Sigmoid colon (tissue), 6 donors: ENCODE measurements at regions not wholly inside any gene's neighbourhood (a gene's known extent, or its start where the extent isn't known, plus 50 kb on each side); places are given as distances from the start of the nearest gene placed in this dataset.
A peak's percentile ranks its signal among the peaks of the same experiment; 100 is the strongest.

Experiments used
- DNase-seq: peaks from one replicate; pipeline ENCODE4 v3.0.0-alpha.2; 2019
- H3K27ac ChIP-seq, 4 donors: fragments of 200-600 bp; sonication (generic); one replicate each; pipeline ENCODE4 v1.5.1; 2016 to 2019; ENCODE audit warnings: mild to moderate bottlenecking in 1 of 4
- H3K27me3 ChIP-seq, 3 donors: fragments of 200-600 bp; sonication (generic); one replicate each; pipeline ENCODE4 v1.5.1; 2019; ENCODE audit warnings: mild to moderate bottlenecking in 1 of 3
- H3K36me3 ChIP-seq, 4 donors: fragments of 200-600 bp; sonication (generic); one replicate each; pipeline ENCODE4 v1.5.1; 2016 to 2019
- H3K4me1 ChIP-seq, 4 donors: fragments of 200-600 bp; sonication (generic); one replicate each; pipeline ENCODE4 v1.5.1; 2017 to 2019
- H3K4me3 ChIP-seq, 4 donors: fragments of 200-600 bp; sonication (generic); one replicate each; pipeline ENCODE4 v1.5.1; 2017 to 2019; ENCODE audit warnings: mild to moderate bottlenecking in 2 of 4, moderate library complexity in 1 of 4
- H3K9me3 ChIP-seq, 4 donors: fragments of 200-600 bp in 3 of 4; sonication (generic) in 3 of 4; one replicate each; pipeline versions ENCODE4 v1.5.1 to v1.6.1; 2013 to 2019
- EP300 ChIP-seq, 4 donors: sonication (generic); formaldehyde crosslinking; IDR thresholded peaks; one replicate each; pipeline ENCODE4 v1.6.1; 2017; ENCODE audit warnings: antibody characterized with exemption in 4 of 4
- POLR2A ChIP-seq, 2 donors: fragments of 450-650 bp; IDR thresholded peaks; one replicate each; pipeline ENCODE4 v1.6.1; 2016; ENCODE audit warnings: antibody characterized with exemption in 2 of 2, mild to moderate bottlenecking in 2 of 2, moderate library complexity in 2 of 2
- POLR2AphosphoS5 ChIP-seq, 4 donors: sonication (generic); formaldehyde crosslinking; IDR thresholded peaks; one replicate each; pipeline ENCODE4 v1.6.1; 2017; ENCODE audit warnings: antibody characterized with exemption in 4 of 4
- WGBS, 2 donors: extraction: QIAGEN DNeasy Blood & Tissue Kit; methylation state at CpG; one replicate each; pipeline ENCODE4 v1.1.7; 2013; 5-methylcytosine and 5-hydroxymethylcytosine counted together
- intact Hi-C: fragments of 100-400 bp; cut with DNase I; formaldehyde crosslinking; loops from one replicate; pipeline ENCODE4 v1.15.1; 2023
- TF ChIP-seq, protein P1 (sequence below), 4 experiments: fragments of 450-650 bp in 3 of 4; fragments of 200-600 bp in 1 of 4; IDR thresholded peaks; one replicate each; pipeline ENCODE4 v1.5.1; 2016 to 2019; ENCODE audit warnings: antibody characterized with exemption in 4 of 4, mild to moderate bottlenecking in 3 of 4, moderate library complexity in 2 of 4
- donor health status: healthy with polysubstance abuse.
- donor health status: healthy.

DNA sequence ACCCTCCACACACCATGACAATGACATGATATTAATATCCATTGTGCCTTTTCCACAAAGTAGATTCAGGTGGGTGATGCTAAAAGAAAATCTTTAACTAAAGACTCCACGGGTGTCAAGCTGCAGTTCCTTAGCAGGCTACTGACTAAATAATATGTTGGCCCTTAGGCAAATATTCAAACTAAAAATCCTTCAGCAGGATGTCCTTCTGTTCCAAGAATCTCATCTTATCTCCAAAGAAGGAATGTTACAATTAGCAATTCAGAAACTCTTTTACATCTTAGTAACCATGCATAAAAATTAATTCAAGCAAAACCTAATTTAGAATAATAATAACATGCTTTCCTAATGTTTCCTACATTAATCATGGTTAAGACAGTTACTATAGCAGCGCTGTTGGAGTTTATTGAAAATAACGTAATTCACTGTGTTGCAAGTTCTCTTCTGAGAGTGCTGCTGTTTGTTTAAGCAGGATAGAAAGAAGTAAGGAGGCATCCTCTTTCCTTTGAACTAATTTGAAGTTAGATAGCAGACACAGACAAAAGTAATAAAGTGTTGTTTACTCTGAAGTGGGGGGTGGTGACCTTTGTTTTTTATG is 414.8 kb upstream of the CDH4 start:
- intact Hi-C loops = no loop called here
- WGBS, 2 donors = 25 to 50% methylated on average over 3 of the region's 3 CpGs
- H3K36me3 ChIP-seq = no peaks in the 10 kb centered on the region
- H3K4me1 ChIP-seq = no peaks in the 10 kb centered on the region
- H3K9me3 ChIP-seq = no peaks in the 10 kb centered on the region
- no peak for DNase-seq
- no peak overlapping the region for H3K4me3 ChIP-seq
- H3K27ac ChIP-seq = peak overlapping the region in 1 of 4 donors; percentile 27
- H3K27me3 ChIP-seq = no peaks in the 10 kb centered on the region
- TF ChIP-seq EP300 (IDR thresholded peaks at IDR 0.05) (no peak), POLR2AphosphoS5 (IDR thresholded peaks at IDR 0.05) (no peak)
- TF ChIP-seq, protein P1, sequence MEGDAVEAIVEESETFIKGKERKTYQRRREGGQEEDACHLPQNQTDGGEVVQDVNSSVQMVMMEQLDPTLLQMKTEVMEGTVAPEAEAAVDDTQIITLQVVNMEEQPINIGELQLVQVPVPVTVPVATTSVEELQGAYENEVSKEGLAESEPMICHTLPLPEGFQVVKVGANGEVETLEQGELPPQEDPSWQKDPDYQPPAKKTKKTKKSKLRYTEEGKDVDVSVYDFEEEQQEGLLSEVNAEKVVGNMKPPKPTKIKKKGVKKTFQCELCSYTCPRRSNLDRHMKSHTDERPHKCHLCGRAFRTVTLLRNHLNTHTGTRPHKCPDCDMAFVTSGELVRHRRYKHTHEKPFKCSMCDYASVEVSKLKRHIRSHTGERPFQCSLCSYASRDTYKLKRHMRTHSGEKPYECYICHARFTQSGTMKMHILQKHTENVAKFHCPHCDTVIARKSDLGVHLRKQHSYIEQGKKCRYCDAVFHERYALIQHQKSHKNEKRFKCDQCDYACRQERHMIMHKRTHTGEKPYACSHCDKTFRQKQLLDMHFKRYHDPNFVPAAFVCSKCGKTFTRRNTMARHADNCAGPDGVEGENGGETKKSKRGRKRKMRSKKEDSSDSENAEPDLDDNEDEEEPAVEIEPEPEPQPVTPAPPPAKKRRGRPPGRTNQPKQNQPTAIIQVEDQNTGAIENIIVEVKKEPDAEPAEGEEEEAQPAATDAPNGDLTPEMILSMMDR (IDR thresholded peaks at IDR 0.05) = no peak

DNA sequence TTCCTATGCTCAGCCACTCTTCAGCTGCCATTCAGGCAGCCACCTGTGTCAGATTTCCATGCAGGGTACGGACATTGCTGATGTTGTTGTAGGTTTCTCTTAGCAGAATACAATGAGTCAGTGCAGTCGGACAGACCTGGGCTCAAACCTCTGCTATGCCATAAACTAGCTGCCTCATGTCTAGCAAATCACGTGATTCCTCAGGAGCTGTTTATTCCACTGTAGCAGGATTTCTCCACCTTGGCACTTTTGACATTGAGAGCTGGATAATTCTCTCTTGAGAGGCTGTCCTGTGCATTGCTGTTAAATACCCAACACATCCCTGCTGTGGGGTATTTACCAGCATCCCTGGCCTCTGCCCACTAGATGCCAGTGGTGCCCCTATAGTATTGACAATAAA is 413.8 kb upstream of the CDH4 start:
- H3K27ac ChIP-seq = peak overlapping the region in 1 of 4 donors; percentile 27
- WGBS, 2 donors = 67 to 82% methylated on average over 3 of the region's 3 CpGs

DNA sequence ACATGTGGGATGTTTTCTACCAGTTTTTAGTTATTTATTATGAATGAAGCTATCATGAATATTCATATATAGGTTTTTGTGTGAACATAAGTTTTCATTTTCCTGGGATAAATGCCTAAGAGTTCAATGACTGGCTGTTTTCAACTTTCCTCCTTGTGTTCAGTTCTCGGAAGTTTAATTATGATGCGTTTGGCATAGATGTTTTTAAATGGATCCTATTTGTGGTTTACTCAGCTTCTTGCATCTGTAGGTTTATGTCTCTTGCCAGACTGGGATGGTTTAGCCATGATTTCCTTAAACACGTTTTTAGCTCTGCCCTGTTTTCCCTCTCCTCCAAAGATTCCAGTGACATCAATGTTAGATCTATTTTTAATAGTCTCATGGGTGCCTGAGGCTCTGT is 411.1 kb upstream of the CDH4 start:
- intact Hi-C loops = no loop called here
- TF ChIP-seq EP300 (IDR thresholded peaks at IDR 0.05) = no peak
- TF ChIP-seq POLR2AphosphoS5 (IDR thresholded peaks at IDR 0.05) = no peak
- TF ChIP-seq POLR2A (IDR thresholded peaks at IDR 0.05) = no peak
- TF ChIP-seq, protein P1 (IDR thresholded peaks at IDR 0.05) = no peak
- WGBS, 2 donors = 72 to 85% methylated on average over 3 of the region's 3 CpGs

More for the DNA sequence above, 413.8 kb upstream of the CDH4 start:
- Histone ChIP-seq H3K4me1 (no peaks in the 10 kb centered on the region), H3K27me3 (no peaks in the 10 kb centered on the region), H3K9me3 (no peaks in the 10 kb centered on the region), H3K36me3 (no peaks in the 10 kb centered on the region), H3K4me3 (no peak overlapping the region)
- intact Hi-C loops = no loop called here
- DNase-seq = no peak
- TF ChIP-seq EP300 (IDR thresholded peaks at IDR 0.05) = no peak
- TF ChIP-seq, protein P1 (IDR thresholded peaks at IDR 0.05) = no peak
- TF ChIP-seq POLR2A (IDR thresholded peaks at IDR 0.05) = no peak
- no peak for TF ChIP-seq POLR2AphosphoS5 (IDR thresholded peaks at IDR 0.05)

DNA sequence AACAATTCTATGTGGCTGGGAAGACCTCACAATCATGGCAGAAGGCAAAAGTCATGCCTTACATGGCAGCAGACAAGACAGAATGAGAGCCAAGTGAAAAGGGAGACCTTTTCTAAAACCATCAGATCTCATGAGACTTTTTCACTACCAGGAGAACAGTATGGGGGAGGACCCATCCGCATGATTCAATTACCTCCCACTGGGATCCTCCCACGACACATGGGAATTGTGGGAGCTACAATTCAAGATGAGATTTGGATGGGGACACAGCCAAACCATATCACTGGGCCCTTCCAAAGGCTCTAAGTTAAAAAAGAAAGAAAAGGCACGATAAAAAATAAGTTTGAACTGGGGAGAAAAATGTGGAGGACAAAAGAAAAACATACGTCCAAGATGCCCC is 406.9 kb upstream of the CDH4 start:
- DNase-seq = no peak
- H3K4me3 ChIP-seq = no peak overlapping the region
- no peaks in the 10 kb centered on the region for H3K36me3 ChIP-seq
- TF ChIP-seq EP300 (IDR thresholded peaks at IDR 0.05) (no peak), POLR2AphosphoS5 (IDR thresholded peaks at IDR 0.05) (no peak), POLR2A (IDR thresholded peaks at IDR 0.05) (no peak)
- TF ChIP-seq, protein P1 (IDR thresholded peaks at IDR 0.05) = no peak
- no peaks in the 10 kb centered on the region for H3K9me3 ChIP-seq
- H3K27me3 ChIP-seq = no peaks in the 10 kb centered on the region
- 82 to 86% methylated on average over 4 of the region's 4 CpGs for WGBS, 2 donors
- intact Hi-C loops = no loop called here
- no peak overlapping the region for H3K27ac ChIP-seq
- H3K4me1 ChIP-seq = no peaks in the 10 kb centered on the region

More for the DNA sequence above, 411.1 kb upstream of the CDH4 start:
- Histone ChIP-seq H3K4me1 (no peaks in the 10 kb centered on the region), H3K36me3 (no peaks in the 10 kb centered on the region), H3K9me3 (no peaks in the 10 kb centered on the region), H3K27ac (no peak overlapping the region), H3K27me3 (no peaks in the 10 kb centered on the region), H3K4me3 (no peak overlapping the region)
- DNase-seq = no peak
